Nucleus accumbens (tissue), 56 donors: ENCODE measurements at regions not wholly inside any gene's neighbourhood (a gene's known extent, or its start where the extent isn't known, plus 50 kb on each side); places are given as distances from the start of the nearest gene placed in this dataset.

ENCODE experiments used
- DNase-seq, 56 donors: peaks; one replicate each; lab custom pipeline; 2025; lab: John Stamatoyannopoulos, UW

- DNase-seq, result no peak
Observed at GRCh38 chr1:56199956-56200355, 379.4 kb downstream of the PLPP3 start.

- no peak for DNase-seq
Observed at GRCh38 chr1:56199061-56199460, 380.3 kb downstream of the PLPP3 start.

- DNase-seq, result no peak
Observed at GRCh38 chr1:56197946-56198345, 381.4 kb downstream of the PLPP3 start.

- DNase-seq, result no peak
Observed at GRCh38 chr1:56196839-56197238, 382.5 kb downstream of the PLPP3 start.

- no peak for DNase-seq
Observed at GRCh38 chr1:56194701-56195300, 384.6 kb downstream of the PLPP3 start.

- DNase-seq, result no peak
Observed at GRCh38 chr1:56193656-56194055, 385.7 kb downstream of the PLPP3 start.

- DNase-seq, result no peak
Observed at GRCh38 chr1:56191369-56191768, 388.0 kb downstream of the PLPP3 start.

- no peak for DNase-seq
Observed at GRCh38 chr1:56190806-56191365, 388.5 kb downstream of the PLPP3 start.

- peak in 5 of 56 donors; percentile 4 to 13 (median 6) for DNase-seq
Observed at GRCh38 chr1:56189946-56190805, 389.2 kb downstream of the PLPP3 start.

GRCh38 chr1:56189454-56189853, 389.9 kb downstream of the PLPP3 start:
- no peak for DNase-seq

- no peak for DNase-seq
Observed at GRCh38 chr1:56188855-56189254, 390.5 kb downstream of the PLPP3 start.

- no peak for DNase-seq
Observed at GRCh38 chr1:56188221-56188620, 391.1 kb downstream of the PLPP3 start.

- DNase-seq, result no peak
Observed at GRCh38 chr1:56187405-56187804, 392.0 kb downstream of the PLPP3 start.

GRCh38 chr1:56185493-56185892, 393.9 kb downstream of the PLPP3 start:
- no peak for DNase-seq

- DNase-seq, result no peak
Observed at GRCh38 chr1:56183151-56183550, 396.2 kb downstream of the PLPP3 start.

GRCh38 chr1:56180520-56181190, 398.7 kb downstream of the PLPP3 start:
- DNase-seq, result no peak

GRCh38 chr1:56179543-56179942, 399.8 kb downstream of the PLPP3 start:
- DNase-seq, result no peak

GRCh38 chr1:56175211-56175610, 404.2 kb downstream of the PLPP3 start:
- DNase-seq, result no peak

- DNase-seq, result no peak
Observed at GRCh38 chr1:56174176-56174885, 405.0 kb downstream of the PLPP3 start.

- DNase-seq, result no peak
Observed at GRCh38 chr1:56173736-56174135, 405.6 kb downstream of the PLPP3 start.

- DNase-seq, result no peak
Observed at GRCh38 chr1:56171670-56172069, 407.7 kb downstream of the PLPP3 start.
